Inflammatory macrophage (primary cell): ENCODE measurements at regions not wholly inside any gene's neighbourhood (a gene's known extent, or its start where the extent isn't known, plus 50 kb on each side); places are given as distances from the start of the nearest gene placed in this dataset.

ENCODE experiments used
- DNase-seq, 2 donors: peaks; one replicate each; pipeline ENCODE4 v3.0.0-alpha.2; 2020 to 2022

- DNase-seq: peak; percentile 51 to 74
Measured at GRCh38 chr21:39105341-39105765, 77.9 kb downstream of the PSMG1 start.

- no peak for DNase-seq
Measured at GRCh38 chr21:39104911-39105310, 78.3 kb downstream of the PSMG1 start.

- no peak for DNase-seq
Measured at GRCh38 chr21:39103689-39104088, 79.6 kb downstream of the PSMG1 start.

DNA sequence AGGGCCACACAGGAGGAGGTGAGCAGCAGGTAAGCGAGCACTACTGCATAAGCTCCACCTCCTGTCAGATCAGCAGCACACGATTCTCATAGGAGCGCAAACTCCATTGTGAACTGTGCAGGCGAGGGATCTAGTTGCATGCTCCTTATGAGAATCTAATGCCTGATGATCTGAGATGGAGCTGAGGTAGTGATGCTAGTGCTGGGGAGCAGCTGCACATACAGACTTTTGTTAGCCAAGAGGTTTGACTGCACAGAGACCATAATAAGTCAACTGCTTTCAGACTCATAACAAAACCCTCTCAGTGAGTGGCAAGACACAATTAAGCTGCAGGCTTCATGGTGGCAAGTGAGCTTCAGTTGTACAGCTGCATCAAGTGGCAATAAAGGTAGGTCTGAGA lies 83.4 kb downstream of the PSMG1 start:
- DNase-seq: no peak

DNA sequence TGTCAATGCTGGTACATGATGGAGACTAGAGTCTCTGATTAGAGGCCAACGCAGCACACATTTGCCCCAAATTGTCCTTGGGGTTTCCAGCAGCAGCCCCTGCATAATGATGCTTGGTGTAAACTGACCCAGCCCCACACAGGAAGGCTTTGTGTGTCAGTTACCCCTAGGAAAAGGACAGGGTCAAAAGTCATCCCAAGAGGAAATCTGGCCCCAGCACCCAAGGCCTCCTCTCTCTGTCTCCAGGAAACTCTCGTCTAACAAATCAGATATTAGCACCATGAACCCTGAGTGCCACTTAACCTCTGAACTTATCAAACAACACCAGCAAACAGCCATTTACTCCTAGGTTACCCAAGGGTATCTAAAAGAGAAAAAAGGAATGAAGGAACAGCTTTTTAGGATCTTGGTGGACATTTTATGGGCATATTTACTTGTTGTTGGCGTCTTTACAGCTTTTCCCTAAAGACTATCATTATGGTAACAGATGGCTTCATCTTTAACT lies 84.5 kb downstream of the PSMG1 start:
- DNase-seq: no peak

GRCh38 chr21:39097981-39098380 lies 85.3 kb downstream of the PSMG1 start:
- DNase-seq: no peak

- peak; percentile 90 to 93 for DNase-seq
Measured at GRCh38 chr21:39097335-39097861, 85.9 kb downstream of the PSMG1 start.

GRCh38 chr21:39096754-39097153 lies 86.5 kb downstream of the PSMG1 start:
- DNase-seq: no peak

DNA sequence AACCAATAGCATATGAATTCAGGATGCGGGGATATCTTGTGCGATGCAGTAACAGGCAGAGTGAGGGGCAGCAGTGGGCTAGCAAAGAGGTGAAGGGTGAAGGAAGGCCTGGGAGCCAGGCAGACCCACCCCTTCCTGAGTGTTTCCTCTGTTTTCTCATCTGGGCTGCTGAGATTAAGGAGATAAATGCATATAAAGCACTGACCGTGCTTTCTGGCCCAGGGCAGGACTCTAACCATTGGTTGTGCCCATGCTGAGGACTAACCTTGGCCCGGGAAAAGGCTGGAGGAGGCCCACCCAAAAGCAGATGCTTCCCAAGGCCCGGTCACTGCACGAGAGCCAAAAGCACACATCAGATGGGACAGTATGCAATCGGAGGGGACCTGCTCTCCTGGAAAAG lies 87.6 kb downstream of the PSMG1 start:
- no peak for DNase-seq

DNA sequence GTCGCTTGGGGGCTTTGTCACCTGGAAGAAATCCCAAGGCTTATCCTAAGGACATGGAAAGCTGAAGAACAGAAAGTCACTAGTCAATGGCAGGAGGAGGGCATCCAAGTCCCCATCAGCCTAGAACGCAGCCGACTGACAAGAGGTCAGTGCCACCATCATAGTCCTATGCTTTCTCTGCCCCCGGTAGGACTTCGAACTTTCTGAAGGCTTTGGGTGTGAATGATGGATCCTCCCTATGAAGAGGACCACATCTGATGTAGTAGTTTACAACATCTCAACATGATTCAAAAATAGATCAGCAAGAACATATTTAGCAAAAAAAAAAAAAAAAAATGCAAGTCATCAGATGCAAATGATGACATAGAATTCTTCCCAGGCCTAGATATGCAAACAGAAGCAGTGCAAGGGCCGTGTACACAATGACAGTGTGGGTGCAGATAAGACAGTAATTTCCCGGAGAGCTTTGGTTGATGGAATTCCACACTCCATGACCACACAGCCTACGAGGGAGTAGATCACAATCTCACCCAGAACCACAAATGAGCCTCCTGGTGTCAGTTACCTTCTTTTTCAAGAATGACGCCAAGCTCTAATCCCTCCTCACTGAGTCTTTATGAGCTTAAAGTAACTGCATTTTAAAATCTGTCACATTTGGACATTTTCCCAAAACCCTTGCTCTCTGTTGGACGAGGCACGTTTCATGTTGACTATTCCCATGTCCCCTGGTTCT lies 88.2 kb downstream of the PSMG1 start:
- peak; percentile 66 to 77 for DNase-seq

- DNase-seq: peak; percentile 88 to 95
Measured at GRCh38 chr21:39094087-39094780, 89.0 kb downstream of the PSMG1 start.

DNA sequence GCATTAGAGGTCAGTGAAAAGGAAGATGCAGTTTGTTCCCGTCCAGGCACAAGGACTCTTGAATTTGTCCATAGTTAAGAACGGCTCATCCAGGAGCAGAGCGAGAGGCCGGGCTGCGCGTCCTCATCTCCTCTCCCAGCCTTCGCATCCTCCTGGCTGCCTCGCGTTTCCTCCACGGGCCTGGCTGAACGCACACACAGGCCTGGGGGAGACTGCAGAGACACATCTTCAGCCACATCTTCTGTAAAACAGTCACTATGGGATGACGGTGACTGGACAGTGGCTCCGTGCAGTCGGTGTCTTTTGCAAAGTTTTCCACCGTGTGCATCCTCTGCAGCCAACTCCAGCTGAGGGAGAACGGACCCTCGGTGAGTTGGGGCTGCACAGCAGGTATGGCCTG lies 89.7 kb downstream of the PSMG1 start:
- no peak for DNase-seq

- peak in 1 of 2 donors; percentile 37 for DNase-seq
Measured at GRCh38 chr21:39088831-39089380, 94.3 kb downstream of the PSMG1 start.

DNA sequence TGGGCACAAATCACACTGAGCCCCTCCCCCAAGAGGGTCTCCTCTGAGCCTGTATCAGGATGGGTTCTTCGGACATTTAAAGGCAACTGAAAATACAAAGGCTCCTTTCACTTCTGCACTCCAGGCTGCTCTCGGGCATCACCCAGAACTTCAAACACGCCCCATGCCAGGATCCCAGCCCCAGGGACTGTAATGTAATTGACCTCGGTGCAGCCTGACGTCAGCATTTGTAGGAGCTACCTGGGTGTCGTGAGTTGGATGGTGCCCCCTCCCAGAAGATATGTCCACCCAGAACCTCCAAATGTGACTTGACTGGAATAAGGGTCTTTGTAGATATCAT lies 95.2 kb downstream of the PSMG1 start:
- DNase-seq: no peak

- DNase-seq: no peak
Measured at GRCh38 chr21:39087238-39088030, 95.8 kb downstream of the PSMG1 start.

DNA sequence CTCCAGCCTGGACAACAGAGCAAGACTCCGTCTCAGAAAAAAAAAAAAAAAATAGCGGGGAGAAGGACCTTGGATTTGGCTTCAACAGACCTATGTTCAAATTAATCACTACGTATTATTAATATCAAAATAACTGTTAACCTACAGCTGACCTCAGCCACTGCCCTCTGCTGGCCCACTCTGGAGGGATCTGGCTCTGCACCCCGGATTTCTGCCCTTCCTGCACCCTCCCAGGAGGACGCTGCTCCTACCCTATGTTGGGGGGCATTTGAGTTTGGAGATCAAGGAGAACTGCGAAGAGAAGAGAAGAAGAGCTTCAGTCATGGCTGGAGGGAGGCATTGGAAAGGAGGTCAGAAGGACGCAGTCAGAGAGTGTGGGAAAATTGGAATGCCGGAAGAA lies 96.7 kb downstream of the PSMG1 start:
- DNase-seq: no peak

GRCh38 chr21:39085843-39086405 lies 97.3 kb downstream of the PSMG1 start:
- DNase-seq: no peak

DNA sequence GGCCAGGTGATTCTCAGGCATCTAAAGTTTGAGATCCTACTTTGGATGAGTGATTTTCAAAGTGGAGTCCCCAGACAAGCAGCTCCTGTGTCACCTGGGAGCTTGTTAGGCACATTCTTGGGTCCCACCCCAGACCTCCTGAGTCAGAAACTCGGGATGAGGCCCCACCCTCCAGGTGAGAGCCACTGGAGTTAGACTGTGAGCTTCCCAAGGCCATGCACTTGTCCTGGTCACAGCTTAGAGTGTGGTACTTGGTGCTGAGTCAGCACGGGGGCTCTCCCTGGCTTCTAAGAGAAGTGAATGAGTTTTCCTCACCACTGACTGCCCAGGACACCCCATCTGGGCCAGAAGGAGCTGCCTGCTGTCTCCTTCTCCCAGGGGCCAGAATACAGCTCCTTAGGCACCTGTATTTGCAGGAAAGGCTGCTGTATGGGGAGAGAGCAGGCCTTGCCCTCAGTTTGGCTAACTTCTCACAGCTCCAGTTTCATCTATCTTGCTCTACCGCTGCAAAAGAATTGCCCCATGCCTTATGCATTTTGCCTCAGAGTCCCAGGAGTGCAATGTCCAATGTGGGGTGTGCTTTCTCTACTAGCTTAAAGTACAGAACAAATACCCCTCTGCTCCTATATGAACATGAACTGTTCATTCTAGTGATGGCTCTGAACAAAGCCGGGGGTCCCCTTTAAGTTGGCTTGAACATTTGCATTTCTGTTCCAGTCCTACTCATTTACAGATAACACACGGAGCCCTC lies 98.1 kb downstream of the PSMG1 start:
- no peak for DNase-seq

DNA sequence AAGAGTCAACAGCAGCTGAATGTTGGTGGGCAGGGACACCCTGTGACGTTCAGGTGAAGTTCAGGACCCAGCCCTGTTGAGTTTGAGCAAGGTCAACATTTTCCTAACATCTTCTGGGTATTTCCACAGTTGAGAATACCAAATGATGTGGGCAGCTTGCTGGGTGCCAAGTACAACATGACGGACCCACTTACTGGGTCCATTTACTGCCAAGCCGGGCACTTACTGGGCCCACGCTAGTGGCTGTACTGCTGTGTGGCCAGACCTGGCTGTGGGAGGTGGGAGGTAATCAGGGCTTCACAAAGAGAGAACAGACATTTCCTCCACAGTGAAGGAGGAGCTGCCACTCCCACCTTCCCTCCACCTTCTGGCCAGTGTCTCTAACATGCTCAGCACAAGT lies 99.2 kb downstream of the PSMG1 start:
- DNase-seq: no peak

GRCh38 chr21:39083377-39084008 lies 99.8 kb downstream of the PSMG1 start:
- peak; percentile 47 to 57 for DNase-seq
